ENCODE measurements at regions not wholly inside any gene's neighbourhood (a gene's known extent, or its start where the extent isn't known, plus 50 kb on each side); places are given as distances from the start of the nearest gene placed in this dataset.
"Not testable (repeated sequence)": the region's sequence is repeated elsewhere in the genome, so short reads cannot be mapped to it uniquely, and the experiment has no call there.

- DNase-seq = no peak
Measured at GRCh38 chr16:46519063-46519462, 102.1 kb downstream of the SHCBP1 start.

DNA sequence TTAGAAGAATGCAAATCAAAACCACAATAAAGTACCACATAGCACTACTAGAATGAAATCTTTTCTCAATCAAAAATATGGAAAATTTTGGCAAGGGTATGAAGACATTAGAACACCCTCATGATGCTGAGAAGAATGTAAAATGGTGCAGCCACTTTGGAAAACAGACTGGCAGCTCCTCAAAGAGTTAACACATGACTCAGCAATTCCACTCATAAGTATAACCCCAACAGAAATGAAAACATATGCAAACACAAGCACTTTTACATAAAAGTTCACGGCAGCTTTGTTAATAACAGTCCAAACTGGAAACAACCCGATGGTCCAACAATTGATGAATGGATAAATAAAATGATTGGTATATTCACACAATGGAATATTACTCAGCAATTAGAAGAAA lies 124.5 kb downstream of the SHCBP1 start:
- no peak for DNase-seq

DNA sequence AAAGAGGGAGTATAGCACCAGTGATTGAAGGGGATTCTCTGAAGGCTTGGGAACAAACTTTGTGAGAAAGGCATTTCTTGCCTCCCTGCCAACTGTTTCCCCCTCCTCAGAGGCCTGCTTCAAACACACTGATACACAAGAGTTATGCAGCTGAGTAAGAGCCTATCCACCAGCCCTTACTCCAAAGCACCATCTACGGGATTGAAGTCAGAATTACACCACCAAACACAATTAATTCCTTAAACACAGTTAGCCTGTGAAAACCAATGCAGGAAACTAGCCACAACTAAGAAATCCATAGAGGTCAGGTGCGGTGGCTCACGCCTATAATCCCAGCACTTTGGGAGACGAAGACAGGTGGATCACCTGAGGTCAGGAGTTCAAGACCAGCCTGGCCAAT lies 138.3 kb downstream of the SHCBP1 start:
- DNase-seq = no peak

DNA sequence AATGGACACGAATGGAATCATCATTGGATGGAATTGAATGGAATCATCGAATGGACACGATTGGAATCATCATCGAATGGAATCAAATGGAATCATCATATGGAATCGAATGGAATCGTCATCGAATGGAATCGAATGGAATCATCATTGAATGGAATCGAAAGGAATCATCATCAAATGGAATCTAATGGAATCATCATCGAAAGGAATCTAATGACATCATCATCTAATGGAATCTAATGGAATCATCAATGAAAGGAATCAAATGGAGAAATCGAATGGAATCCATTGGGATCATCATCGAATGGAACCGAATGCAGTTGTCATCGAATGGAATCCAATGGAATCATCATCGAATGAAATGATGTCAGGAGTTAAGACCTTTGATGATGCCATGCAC lies 154.9 kb downstream of the SHCBP1 start:
- DNase-seq = no peak

DNA sequence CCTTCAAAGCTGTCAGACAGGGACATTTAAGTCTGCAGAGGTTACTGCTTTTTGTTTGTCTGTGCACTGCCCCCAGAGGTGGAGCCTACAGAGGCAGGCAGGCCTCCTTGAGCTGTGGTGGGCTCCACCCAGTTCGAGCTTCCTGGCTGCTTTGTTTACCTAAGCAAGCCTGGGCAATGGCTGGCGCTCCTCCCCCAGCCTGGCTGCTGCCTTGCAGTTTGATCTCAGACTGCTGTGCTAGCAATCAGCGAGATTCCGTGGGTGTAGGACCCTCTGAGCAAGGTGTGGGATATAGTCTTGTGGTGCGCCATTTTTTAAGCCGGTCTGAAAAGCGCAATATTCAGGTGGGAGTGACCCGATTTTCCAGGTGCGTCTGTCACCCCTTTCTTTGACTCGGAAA lies 166.4 kb downstream of the SHCBP1 start:
- DNase-seq = not testable (repeated sequence)

DNA sequence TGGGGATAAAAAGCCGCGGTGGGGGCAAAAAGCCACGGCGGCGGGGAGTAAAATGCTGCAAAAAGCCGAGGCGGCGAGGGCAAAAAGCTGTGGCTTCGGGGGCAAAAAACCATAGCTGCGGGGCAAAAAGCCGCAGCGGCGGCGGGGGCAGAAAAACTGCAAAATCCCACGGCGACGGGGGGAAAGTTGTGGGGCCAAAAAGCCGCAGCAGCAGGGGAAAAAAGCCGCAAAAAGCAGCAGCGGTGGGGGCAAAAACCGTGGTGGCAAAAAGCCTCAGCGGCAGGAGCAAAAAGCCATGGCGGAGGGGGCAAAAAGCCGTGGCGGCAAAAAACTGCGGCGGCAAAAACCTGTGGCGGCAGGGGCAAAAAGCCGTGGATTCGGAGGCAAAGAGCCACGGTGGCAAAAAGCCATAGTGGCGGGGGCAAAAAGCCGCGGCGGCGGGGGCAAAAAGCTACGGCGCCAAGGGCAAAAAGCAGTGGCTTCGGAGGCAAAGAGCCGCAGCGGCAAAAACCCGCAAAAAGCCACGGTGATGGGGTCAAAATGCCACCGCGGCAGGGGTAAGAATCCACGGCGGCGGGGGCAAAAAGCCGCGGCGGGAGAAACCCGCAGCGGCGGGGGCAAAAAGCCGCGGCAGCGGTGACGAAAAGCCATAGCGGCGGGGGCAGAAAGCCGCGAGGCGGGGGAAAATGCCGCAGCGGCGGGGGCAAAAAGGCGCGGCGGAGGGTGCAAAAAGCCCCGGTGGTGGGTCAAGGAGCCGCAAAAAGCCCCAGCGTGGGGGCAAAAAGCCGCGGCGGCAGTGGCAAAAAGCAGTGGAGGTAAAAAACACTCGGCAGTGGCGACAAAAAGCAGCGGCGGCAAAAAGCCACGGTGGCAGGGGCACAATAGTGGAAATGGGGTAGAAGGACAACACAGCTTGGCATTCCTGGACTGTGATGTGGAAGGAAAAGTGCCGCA lies 192.8 kb downstream of the SHCBP1 start:
- DNase-seq = no peak

GRCh38 chr16:46427340-46428107 lies 193.7 kb downstream of the SHCBP1 start:
- no peak for DNase-seq

GRCh38 chr16:46426336-46426735 lies 194.8 kb downstream of the SHCBP1 start:
- no peak for DNase-seq

DNA sequence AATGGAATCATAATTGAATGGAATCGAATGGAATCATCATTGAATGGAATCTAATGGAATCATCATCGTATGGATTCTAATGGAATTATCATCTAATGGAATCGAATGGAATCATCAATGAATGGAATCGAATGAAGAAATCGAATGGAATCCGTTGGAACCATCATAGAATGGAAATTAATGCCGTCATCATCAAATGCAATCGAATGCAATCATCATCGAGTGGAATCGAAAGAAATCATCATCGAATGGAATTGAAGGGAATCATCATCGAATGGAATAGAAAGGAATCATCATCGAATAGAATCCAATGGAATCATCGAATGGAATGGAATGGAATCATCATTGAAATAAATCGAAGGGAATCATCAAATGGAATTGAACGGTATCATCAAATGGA lies 217.2 kb downstream of the SHCBP1 start:
- no peak for DNase-seq

GRCh38 chr16:46398559-46398958 lies 222.6 kb downstream of the SHCBP1 start:
- DNase-seq = not testable (repeated sequence)

- not testable (repeated sequence) for DNase-seq
Measured at GRCh38 chr16:46396883-46397270, 224.3 kb downstream of the SHCBP1 start.

- not testable (repeated sequence) for DNase-seq
Measured at GRCh38 chr16:46396131-46396882, 224.9 kb downstream of the SHCBP1 start.

- DNase-seq = not testable (repeated sequence)
Measured at GRCh38 chr16:46395391-46395921, 225.7 kb downstream of the SHCBP1 start.

- not testable (repeated sequence) for DNase-seq
Measured at GRCh38 chr16:46394963-46395362, 226.2 kb downstream of the SHCBP1 start.

DNA sequence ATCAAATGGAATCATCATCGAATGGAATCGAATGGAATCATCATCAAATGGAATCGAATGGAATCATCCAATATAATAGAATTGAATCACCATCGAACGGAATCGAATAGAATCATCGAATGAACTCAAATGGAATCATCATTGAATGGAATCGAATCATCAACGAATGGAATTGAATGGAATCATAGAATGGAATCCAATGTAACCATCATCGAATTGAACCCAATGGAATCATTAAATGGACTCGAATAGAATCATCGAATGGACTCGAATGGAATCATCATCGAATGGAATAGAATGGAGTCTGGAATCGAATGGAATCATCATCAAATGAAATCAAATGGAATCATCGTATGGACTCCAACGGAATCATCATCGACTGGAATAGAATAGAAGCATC lies 227.0 kb downstream of the SHCBP1 start:
- not testable (repeated sequence) for DNase-seq

GRCh38 chr16:46392930-46393722 lies 228.1 kb downstream of the SHCBP1 start:
- not testable (repeated sequence) for DNase-seq

- DNase-seq = not testable (repeated sequence)
Measured at GRCh38 chr16:46390660-46391462, 230.3 kb downstream of the SHCBP1 start.

DNA sequence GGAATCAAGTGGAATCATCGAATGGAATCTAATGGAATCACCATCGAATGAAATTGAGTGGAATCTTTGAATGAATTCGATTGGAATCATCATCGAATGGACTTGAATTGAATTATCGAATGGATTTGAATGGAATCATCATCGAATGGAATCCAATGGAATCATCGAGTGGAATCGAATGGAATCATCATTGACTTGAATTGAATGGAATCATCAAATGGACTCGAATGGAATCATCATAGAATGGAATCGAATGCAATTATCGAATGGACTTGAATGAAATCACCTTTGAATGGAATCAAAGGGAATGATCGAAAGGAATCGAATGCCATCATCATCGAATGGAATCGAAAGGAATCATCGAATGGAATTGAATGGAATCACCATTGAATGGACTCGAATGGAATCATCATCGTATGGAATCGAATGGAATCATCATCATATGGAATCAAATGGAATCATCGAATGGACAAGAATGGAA lies 231.6 kb downstream of the SHCBP1 start:
- peak; percentile 64 for DNase-seq

GRCh38 chr16:46388939-46389491 lies 232.2 kb downstream of the SHCBP1 start:
- not testable (repeated sequence) for DNase-seq

- DNase-seq = not testable (repeated sequence)
Measured at GRCh38 chr16:46388354-46388753, 232.8 kb downstream of the SHCBP1 start.
